ENCODE measurements at regions not wholly inside any gene's neighbourhood (a gene's known extent, or its start where the extent isn't known, plus 50 kb on each side); places are given as distances from the start of the nearest gene placed in this dataset.

- Mint-ChIP-seq H3K36me3 (no peaks in the 10 kb centered on the region), H3K9me3 (peaks cover 0 to 2% (median 0%) of the 10 kb centered on the region in 3 donors), H3K27me3 (no peaks in the 10 kb centered on the region), H3K27ac (no peak overlapping the region), H3K4me1 (peaks cover 3 to 5% (median 5%) of the 10 kb centered on the region in 3 donors), H3K4me3 (no peak overlapping the region)
- 71% methylated on average over 4 of the region's 7 CpGs for WGBS (ENCODE audit: insufficient coverage)
- H3K27ac ChIP-seq (ENCODE audit: low read length), result no peak overlapping the region
- H3K9me3 ChIP-seq, result no peaks in the 10 kb centered on the region
- no peak overlapping the region for H3K4me3 ChIP-seq (ENCODE audit: control insufficient read depth in 1 of 2, extremely low read depth in 1 of 2, low read length in 1 of 2)
- peak in 21 of 35 experiments; percentile 5 to 80 (median 23) for DNase-seq
- no peaks in the 10 kb centered on the region for H3K27me3 ChIP-seq (replicated peaks in 1 of 2; ENCODE audit: control insufficient read depth in 2 of 2, extremely low read depth in 1 of 2, insufficient read depth in 2 of 2, low read length in 1 of 2)
- no peaks in the 10 kb centered on the region for H3K36me3 ChIP-seq (ENCODE audit: control insufficient read depth in 2 of 2, extremely low read depth in 1 of 2, insufficient read depth in 1 of 2, low read length in 1 of 2)
- no peaks in the 10 kb centered on the region for H3K4me1 ChIP-seq (ENCODE audit: control insufficient read depth in 1 of 2, extremely low read depth in 1 of 2, insufficient read depth in 2 of 2, low read length in 2 of 2)
- peak in 3 of 4 experiments; percentile 44 to 63 (median 46) for ATAC-seq (replicated peaks in 1 of 4)
- POLR2A ChIA-PET, result interaction anchor here in 1 of 2 donors (0.5 to 1.0 kb wide), 2 partner anchors 376 to 926 kb away, joined by 3 to 5 read pairs; no protein-coding TSS in a partner anchor
- CTCF ChIA-PET, result interaction anchor here (0.6 to 3.5 kb wide), 25 partner anchors 17 to 1079 kb away, joined by 3 to 59 read pairs (median 4); partner anchors contain the start of gene HBP1 (in 1 of the 2)
Measured at GRCh38 chr7:106793015-106793975, 71.8 kb upstream of the PIK3CG start.

GRCh38 chr7:106794276-106795083 lies 70.6 kb upstream of the PIK3CG start:
- no peak overlapping the region for H3K27ac Mint-ChIP-seq
- Histone ChIP-seq H3K4me1 (ENCODE audit: control insufficient read depth in 1 of 2, extremely low read depth in 1 of 2, insufficient read depth in 2 of 2, low read length in 2 of 2) (no peaks in the 10 kb centered on the region), H3K4me3 (ENCODE audit: control insufficient read depth in 1 of 2, extremely low read depth in 1 of 2, low read length in 1 of 2) (no peak overlapping the region), H3K9me3 (no peaks in the 10 kb centered on the region), H3K27me3 (replicated peaks in 1 of 2; ENCODE audit: control insufficient read depth in 2 of 2, extremely low read depth in 1 of 2, insufficient read depth in 2 of 2, low read length in 1 of 2) (no peaks in the 10 kb centered on the region), H3K36me3 (ENCODE audit: control insufficient read depth in 2 of 2, extremely low read depth in 1 of 2, insufficient read depth in 1 of 2, low read length in 1 of 2) (no peaks in the 10 kb centered on the region), H3K27ac (ENCODE audit: low read length) (no peak overlapping the region)
- peaks cover 0 to 2% (median 0%) of the 10 kb centered on the region in 3 donors for H3K4me1 Mint-ChIP-seq
- no peak for DNase-seq
- no peak overlapping the region for H3K4me3 Mint-ChIP-seq
- ATAC-seq (replicated peaks in 1 of 4), result no peak
- CTCF ChIA-PET, result interaction anchor here (0.5 to 3.5 kb wide), 3 partner anchors 307 to 355 kb away, joined by 3 to 59 read pairs (median 7); no protein-coding TSS in a partner anchor
- H3K27me3 Mint-ChIP-seq, result no peaks in the 10 kb centered on the region
- POLR2A ChIA-PET, result interaction anchor here in 1 of 2 donors (1.0 kb wide), 1 partner anchor 358 kb away, joined by 3 read pairs; no protein-coding TSS in a partner anchor
- H3K9me3 Mint-ChIP-seq, result peaks cover 0 to 3% (median 0%) of the 10 kb centered on the region in 3 donors
- H3K36me3 Mint-ChIP-seq, result no peaks in the 10 kb centered on the region
- 60% methylated on average over 4 of the region's 6 CpGs for WGBS (ENCODE audit: insufficient coverage)

GRCh38 chr7:106795084-106795876 lies 69.8 kb upstream of the PIK3CG start:
- no peaks in the 10 kb centered on the region for H3K36me3 Mint-ChIP-seq
- ChIA-PET CTCF (interaction anchor here (0.7 to 3.5 kb wide), 3 partner anchors 152 to 354 kb away, joined by 3 to 59 read pairs (median 3); no protein-coding TSS in a partner anchor), POLR2A (no interaction called here)

DNA sequence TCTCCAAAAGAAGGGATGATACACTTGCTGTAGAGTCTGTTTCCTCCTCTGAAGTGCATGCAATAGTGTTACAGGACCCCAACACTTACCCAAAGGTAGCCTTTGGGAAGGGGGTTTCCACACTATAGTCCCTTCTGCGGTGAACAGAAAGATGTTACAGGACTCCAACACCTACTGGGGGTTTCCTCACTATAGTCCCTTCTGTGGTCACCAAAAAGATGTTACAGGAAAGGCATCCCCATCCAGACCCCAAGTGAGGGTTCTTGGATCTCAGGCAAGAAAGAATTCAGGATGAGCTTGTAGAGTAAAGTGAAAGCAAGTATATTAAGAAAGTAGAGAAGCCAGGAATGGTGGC lies 69.2 kb upstream of the PIK3CG start:
- peaks cover 0 to 3% (median 0%) of the 10 kb centered on the region in 3 donors for H3K9me3 Mint-ChIP-seq
- ChIA-PET POLR2A (no interaction called here), CTCF (interaction anchor here (0.7 to 1.8 kb wide), 4 partner anchors 30 to 356 kb away, joined by 3 to 5 read pairs (median 4); no protein-coding TSS in a partner anchor)
- H3K4me3 Mint-ChIP-seq, result no peak overlapping the region
- no peaks in the 10 kb centered on the region for H3K36me3 ChIP-seq (ENCODE audit: control insufficient read depth in 2 of 2, extremely low read depth in 1 of 2, insufficient read depth in 1 of 2, low read length in 1 of 2)
- no peaks in the 10 kb centered on the region for H3K36me3 Mint-ChIP-seq
- H3K4me1 Mint-ChIP-seq, result no peaks in the 10 kb centered on the region
- ATAC-seq (replicated peaks in 1 of 4), result no peak
- no peak for DNase-seq
- H3K4me3 ChIP-seq (ENCODE audit: control insufficient read depth in 1 of 2, extremely low read depth in 1 of 2, low read length in 1 of 2), result no peak overlapping the region
- H3K27ac Mint-ChIP-seq, result no peak overlapping the region
- peaks cover 0 to 2% of the 10 kb centered on the region in 2 donors for H3K27me3 Mint-ChIP-seq
- no peaks in the 10 kb centered on the region for H3K9me3 ChIP-seq
- no CpG with 5 or more reads among the region's 1 CpG for WGBS (ENCODE audit: insufficient coverage)
- H3K4me1 ChIP-seq (ENCODE audit: control insufficient read depth in 1 of 2, extremely low read depth in 1 of 2, insufficient read depth in 2 of 2, low read length in 2 of 2), result no peaks in the 10 kb centered on the region
- no peak overlapping the region for H3K27ac ChIP-seq (ENCODE audit: low read length)
- no peaks in the 10 kb centered on the region for H3K27me3 ChIP-seq (replicated peaks in 1 of 2; ENCODE audit: control insufficient read depth in 2 of 2, extremely low read depth in 1 of 2, insufficient read depth in 2 of 2, low read length in 1 of 2)

More at GRCh38 chr7:106795084-106795876, 69.8 kb upstream of the PIK3CG start:
- Mint-ChIP-seq H3K4me3 (no peak overlapping the region), H3K4me1 (no peaks in the 10 kb centered on the region), H3K27me3 (no peaks in the 10 kb centered on the region), H3K9me3 (peaks cover 0 to 3% (median 0%) of the 10 kb centered on the region in 3 donors), H3K27ac (no peak overlapping the region)
- no peak for ATAC-seq (replicated peaks in 1 of 4)
- no peak for DNase-seq
- H3K9me3 ChIP-seq, result no peaks in the 10 kb centered on the region
- H3K27ac ChIP-seq (ENCODE audit: low read length), result no peak overlapping the region
- WGBS (ENCODE audit: insufficient coverage), result 83% methylated on average over 3 of the region's 6 CpGs
- no peaks in the 10 kb centered on the region for H3K4me1 ChIP-seq (ENCODE audit: control insufficient read depth in 1 of 2, extremely low read depth in 1 of 2, insufficient read depth in 2 of 2, low read length in 2 of 2)
- no peaks in the 10 kb centered on the region for H3K27me3 ChIP-seq (replicated peaks in 1 of 2; ENCODE audit: control insufficient read depth in 2 of 2, extremely low read depth in 1 of 2, insufficient read depth in 2 of 2, low read length in 1 of 2)
- H3K36me3 ChIP-seq (ENCODE audit: control insufficient read depth in 2 of 2, extremely low read depth in 1 of 2, insufficient read depth in 1 of 2, low read length in 1 of 2), result no peaks in the 10 kb centered on the region
- H3K4me3 ChIP-seq (ENCODE audit: control insufficient read depth in 1 of 2, extremely low read depth in 1 of 2, low read length in 1 of 2), result no peak overlapping the region

- POLR2A ChIA-PET, result interaction anchor here in 1 of 2 donors (0.6 kb wide), 1 partner anchor 349 kb away, joined by 3 read pairs; no protein-coding TSS in a partner anchor
- H3K27me3 ChIP-seq (replicated peaks in 1 of 2; ENCODE audit: control insufficient read depth in 2 of 2, extremely low read depth in 1 of 2, insufficient read depth in 2 of 2, low read length in 1 of 2), result no peaks in the 10 kb centered on the region
- ATAC-seq (replicated peaks in 1 of 4) (no peak), DNase-seq (no peak)
- no peak overlapping the region for H3K27ac ChIP-seq (ENCODE audit: low read length)
- no peaks in the 10 kb centered on the region for H3K36me3 ChIP-seq (ENCODE audit: control insufficient read depth in 2 of 2, extremely low read depth in 1 of 2, insufficient read depth in 1 of 2, low read length in 1 of 2)
- no peaks in the 10 kb centered on the region for H3K36me3 Mint-ChIP-seq
- H3K27ac Mint-ChIP-seq, result no peak overlapping the region
- CTCF ChIA-PET, result interaction anchor here in 1 of 2 donors (0.7 to 0.9 kb wide), 2 partner anchors 71 to 344 kb away, joined by 3 to 4 read pairs; no protein-coding TSS in a partner anchor
- H3K4me1 Mint-ChIP-seq, result no peaks in the 10 kb centered on the region
- H3K4me3 Mint-ChIP-seq, result no peak overlapping the region
- H3K9me3 Mint-ChIP-seq, result peaks cover 0 to 3% (median 0%) of the 10 kb centered on the region in 3 donors
- no peak overlapping the region for H3K4me3 ChIP-seq (ENCODE audit: control insufficient read depth in 1 of 2, extremely low read depth in 1 of 2, low read length in 1 of 2)
- no peaks in the 10 kb centered on the region for H3K9me3 ChIP-seq
- no peaks in the 10 kb centered on the region for H3K4me1 ChIP-seq (ENCODE audit: control insufficient read depth in 1 of 2, extremely low read depth in 1 of 2, insufficient read depth in 2 of 2, low read length in 2 of 2)
- WGBS (ENCODE audit: insufficient coverage), result no CpG with 5 or more reads among the region's 1 CpG
- peaks cover 0 to 3% of the 10 kb centered on the region in 2 donors for H3K27me3 Mint-ChIP-seq
Measured at GRCh38 chr7:106797937-106798336, 67.1 kb upstream of the PIK3CG start.
